NT2/D1 (cell line): ENCODE measurements at regions not wholly inside any gene's neighbourhood (a gene's known extent, or its start where the extent isn't known, plus 50 kb on each side); places are given as distances from the start of the nearest gene placed in this dataset.
"Not testable (repeated sequence)": the region's sequence is repeated elsewhere in the genome, so short reads cannot be mapped to it uniquely, and the experiment has no call there.

Source experiments
- SUZ12 ChIP-seq: IDR thresholded peaks from 2 replicates; pipeline ENCODE4 v1.6.1; 2011; ENCODE audit not compliant: insufficient read length, insufficient read depth; ENCODE audit errors: extremely low read depth
- YY1 ChIP-seq: IDR thresholded peaks from 2 replicates; pipeline ENCODE4 v1.6.1; 2011; ENCODE audit not compliant: insufficient read length, insufficient read depth
- ZNF274 ChIP-seq: IDR thresholded peaks from 2 replicates; pipeline ENCODE4 v1.6.1; 2011; ENCODE audit warnings: mild to moderate bottlenecking, low read depth, low read length

- not testable (repeated sequence) for TF ChIP-seq ZNF274, YY1, SUZ12
Measured at GRCh38 chr2:78262089-78262488, 739.9 kb upstream of the LRRTM4 start.
